OCI-LY3 (cell line): ENCODE measurements at regions not wholly inside any gene's neighbourhood (a gene's known extent, or its start where the extent isn't known, plus 50 kb on each side); places are given as distances from the start of the nearest gene placed in this dataset.

Experiments
- H2AFZ ChIP-seq: fragments of 200-600, 300-600 bp; shearing (Covaris generic); 2 replicates; pipeline ENCODE4 v1.6.0; 2014; ENCODE audit warnings: antibody characterized with exemption, low read depth, low read length
- H3K27ac ChIP-seq: fragments of 200-600, 300-600 bp; sonication (generic); 2 replicates; pipeline ENCODE4 v1.5.1; 2014; ENCODE audit warnings: mild to moderate bottlenecking, low read length, moderate library complexity, mixed read lengths
- H3K27me3 ChIP-seq: fragments of 200-600, 300-600 bp; sonication (generic); 2 replicates; pipeline ENCODE4 v1.6.1; 2014; ENCODE audit warnings: low read depth, low read length, mixed read lengths
- H3K36me3 ChIP-seq: fragments of 200-600, 300-600 bp; sonication (generic); replicated peaks from 2 replicates; pipeline ENCODE3; 2014; ENCODE audit warnings: low read depth, low read length, mixed read lengths
- H3K4me1 ChIP-seq: fragments of 300-600, 200-600 bp; sonication (generic); 2 replicates; pipeline ENCODE4 v1.6.1; 2014; ENCODE audit warnings: low read length, mixed read lengths
- H3K4me2 ChIP-seq: fragments of 200-600, 300-600 bp; sonication (generic); 2 replicates; pipeline ENCODE4 v1.6.1; 2014; ENCODE audit warnings: low read length, mixed read lengths
- H3K4me3 ChIP-seq: fragments of 300-600, 200-600 bp; sonication (generic); 2 replicates; pipeline ENCODE4 v1.5.1; 2014; ENCODE audit warnings: antibody characterized with exemption, mild to moderate bottlenecking, low read length, moderate library complexity
- H3K79me2 ChIP-seq: fragments of 300-600, 200-600 bp; shearing (Covaris generic); 2 replicates; pipeline ENCODE4 v1.6.1; 2014; ENCODE audit warnings: mild to moderate bottlenecking, low read length, mixed read lengths
- H3K9ac ChIP-seq: fragments of 300-600, 200-600 bp; shearing (Covaris generic); 2 replicates; pipeline ENCODE4 v1.6.0; 2014; ENCODE audit warnings: mild to moderate bottlenecking, low read length, moderate library complexity
- H3K9me3 ChIP-seq: fragments of 200-600, 300-600 bp; shearing (Covaris generic); 2 replicates; pipeline ENCODE4 v1.6.1; 2014; ENCODE audit warnings: low read length, mixed read lengths; ENCODE audit not compliant: insufficient read depth
- H4K20me1 ChIP-seq: fragments of 200-600, 300-600 bp; sonication (generic); 2 replicates; pipeline ENCODE4 v1.6.1; 2016; ENCODE audit warnings: low read length, mixed read lengths; ENCODE audit not compliant: insufficient read depth
- EZH2phosphoT487 ChIP-seq: fragments of 200-600 bp; shearing (Covaris generic); IDR thresholded peaks from 2 replicates; pipeline ENCODE4 v1.6.1; 2018; ENCODE audit warnings: antibody characterized with exemption, mixed run types, low read depth
- TF ChIP-seq, protein P1 (sequence below): fragments of 200-600, 300-600 bp; sonication (generic); IDR thresholded peaks from 2 replicates; pipeline ENCODE4 v1.5.1; 2014; ENCODE audit warnings: antibody characterized with exemption, low read length, low read depth

- no peaks in the 10 kb centered on the region for H3K36me3 ChIP-seq
- no peak overlapping the region for H3K4me3 ChIP-seq
- H3K27me3 ChIP-seq = 0 out of 2 replicates have a peak, but pooled peaks cover 3% of the 10 kb centered on the region
- H3K4me2 ChIP-seq = no peak overlapping the region
- H3K9me3 ChIP-seq = no peaks in the 10 kb centered on the region
- TF ChIP-seq EZH2phosphoT487 = no peak
- TF ChIP-seq, protein P1, sequence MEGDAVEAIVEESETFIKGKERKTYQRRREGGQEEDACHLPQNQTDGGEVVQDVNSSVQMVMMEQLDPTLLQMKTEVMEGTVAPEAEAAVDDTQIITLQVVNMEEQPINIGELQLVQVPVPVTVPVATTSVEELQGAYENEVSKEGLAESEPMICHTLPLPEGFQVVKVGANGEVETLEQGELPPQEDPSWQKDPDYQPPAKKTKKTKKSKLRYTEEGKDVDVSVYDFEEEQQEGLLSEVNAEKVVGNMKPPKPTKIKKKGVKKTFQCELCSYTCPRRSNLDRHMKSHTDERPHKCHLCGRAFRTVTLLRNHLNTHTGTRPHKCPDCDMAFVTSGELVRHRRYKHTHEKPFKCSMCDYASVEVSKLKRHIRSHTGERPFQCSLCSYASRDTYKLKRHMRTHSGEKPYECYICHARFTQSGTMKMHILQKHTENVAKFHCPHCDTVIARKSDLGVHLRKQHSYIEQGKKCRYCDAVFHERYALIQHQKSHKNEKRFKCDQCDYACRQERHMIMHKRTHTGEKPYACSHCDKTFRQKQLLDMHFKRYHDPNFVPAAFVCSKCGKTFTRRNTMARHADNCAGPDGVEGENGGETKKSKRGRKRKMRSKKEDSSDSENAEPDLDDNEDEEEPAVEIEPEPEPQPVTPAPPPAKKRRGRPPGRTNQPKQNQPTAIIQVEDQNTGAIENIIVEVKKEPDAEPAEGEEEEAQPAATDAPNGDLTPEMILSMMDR = no peak
- no peak overlapping the region for H2AFZ ChIP-seq
- no peaks in the 10 kb centered on the region for H3K4me1 ChIP-seq
- no peak overlapping the region for H3K9ac ChIP-seq
- no peak overlapping the region for H3K27ac ChIP-seq
- H4K20me1 ChIP-seq = no peaks in the 10 kb centered on the region
- no peaks in the 10 kb centered on the region for H3K79me2 ChIP-seq
Observed at GRCh38 chr15:47663101-47663500, 54.2 kb upstream of the SEMA6D start.
